AG08395 (cell line): ENCODE measurements at regions not wholly inside any gene's neighbourhood (a gene's known extent, or its start where the extent isn't known, plus 50 kb on each side); places are given as distances from the start of the nearest gene placed in this dataset.

Source experiments
- DNase-seq: peaks from one replicate; pipeline ENCODE4 v3.0.0; 2012; ENCODE audit warnings: mixed read lengths, low spot score

DNA sequence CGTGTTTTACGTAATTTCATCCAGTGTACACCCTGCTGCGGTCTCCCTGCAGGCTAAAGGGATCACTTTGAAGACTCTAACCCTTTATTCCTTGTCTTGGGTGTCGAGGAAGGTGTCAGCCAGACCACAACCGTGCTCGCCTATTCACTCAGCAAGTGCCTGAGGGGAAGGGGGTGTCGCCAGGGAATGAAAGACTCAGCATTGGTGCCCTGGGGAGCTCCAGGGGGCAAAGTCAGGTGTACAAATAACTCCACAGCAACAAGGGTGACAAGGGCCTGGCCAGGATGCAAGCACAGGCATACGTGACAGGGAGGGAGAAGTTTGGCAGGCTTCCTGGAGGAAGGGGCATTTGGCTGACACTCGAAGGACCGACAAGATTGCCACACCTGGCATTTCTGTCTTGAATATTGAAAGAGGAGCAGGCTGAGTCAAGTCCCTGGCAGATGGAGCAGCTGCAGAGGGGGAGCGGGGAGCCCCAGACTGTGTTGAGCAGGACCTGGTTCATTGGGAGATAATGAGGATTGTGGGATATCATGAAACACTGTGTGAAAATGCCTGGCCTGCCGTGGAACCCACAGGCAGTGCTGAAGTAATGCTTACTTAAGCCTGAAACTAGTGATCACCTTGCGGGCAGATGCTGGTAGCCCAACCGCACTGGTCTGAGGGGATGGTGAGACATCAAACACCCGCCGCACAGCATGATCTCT lies 93.9 kb downstream of the RHOB start:
- no peak for DNase-seq

DNA sequence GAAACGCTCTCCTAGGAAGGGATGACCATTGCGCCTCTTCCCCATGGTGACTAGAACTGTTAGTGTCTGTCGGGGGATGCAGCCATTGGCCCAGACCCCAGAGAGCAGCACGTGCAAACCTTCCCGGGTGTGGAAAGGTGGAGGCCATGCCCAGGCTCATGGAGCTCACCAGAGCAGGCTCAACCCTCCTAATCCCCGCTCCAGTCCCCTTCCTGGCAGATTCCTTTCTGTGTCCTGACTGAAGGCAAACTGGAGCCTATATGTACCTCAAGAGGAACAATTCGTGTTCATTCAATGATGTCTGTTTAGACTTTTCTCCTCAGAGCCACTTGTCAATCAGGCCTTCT lies 94.4 kb downstream of the RHOB start:
- DNase-seq = no peak

DNA sequence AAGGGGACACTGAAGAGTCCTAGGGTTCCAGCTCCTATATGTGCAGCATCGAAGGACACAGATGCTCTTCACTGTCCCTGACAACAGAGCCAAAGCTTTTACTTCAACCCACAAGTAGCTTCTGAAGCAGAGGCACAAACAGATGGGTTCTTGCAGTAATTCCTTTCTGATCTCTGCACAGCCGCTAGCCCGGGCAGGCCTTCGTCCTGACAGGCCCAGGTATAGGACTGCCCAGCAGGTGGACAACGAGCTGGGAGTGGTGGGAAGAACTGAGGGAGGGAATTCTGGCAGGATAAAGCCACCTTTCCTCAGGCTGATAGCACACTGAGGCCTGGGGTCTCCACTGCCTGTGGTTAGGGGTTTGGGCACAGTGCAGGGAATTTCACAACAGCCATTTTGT lies 94.8 kb downstream of the RHOB start:
- no peak for DNase-seq

DNA sequence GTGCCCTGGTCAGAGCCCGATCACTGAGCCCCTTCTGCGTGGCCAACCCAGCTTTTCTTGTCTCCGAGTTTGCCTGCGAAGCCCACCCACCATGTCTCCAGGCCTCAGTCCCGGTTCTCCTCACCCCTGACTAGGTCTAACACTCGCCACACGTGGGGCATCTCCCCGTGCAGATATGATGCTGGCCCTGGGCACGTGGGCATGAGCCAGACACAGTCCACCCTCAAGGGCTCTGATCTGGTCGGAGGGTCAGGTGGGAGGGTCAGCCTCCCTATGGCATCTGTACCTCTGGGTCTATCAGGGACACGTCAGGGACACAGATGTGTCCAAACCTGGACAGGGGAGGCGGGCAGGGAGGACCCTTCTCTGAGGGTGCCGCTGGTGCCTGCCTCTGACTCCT lies 95.4 kb downstream of the RHOB start:
- DNase-seq = no peak

DNA sequence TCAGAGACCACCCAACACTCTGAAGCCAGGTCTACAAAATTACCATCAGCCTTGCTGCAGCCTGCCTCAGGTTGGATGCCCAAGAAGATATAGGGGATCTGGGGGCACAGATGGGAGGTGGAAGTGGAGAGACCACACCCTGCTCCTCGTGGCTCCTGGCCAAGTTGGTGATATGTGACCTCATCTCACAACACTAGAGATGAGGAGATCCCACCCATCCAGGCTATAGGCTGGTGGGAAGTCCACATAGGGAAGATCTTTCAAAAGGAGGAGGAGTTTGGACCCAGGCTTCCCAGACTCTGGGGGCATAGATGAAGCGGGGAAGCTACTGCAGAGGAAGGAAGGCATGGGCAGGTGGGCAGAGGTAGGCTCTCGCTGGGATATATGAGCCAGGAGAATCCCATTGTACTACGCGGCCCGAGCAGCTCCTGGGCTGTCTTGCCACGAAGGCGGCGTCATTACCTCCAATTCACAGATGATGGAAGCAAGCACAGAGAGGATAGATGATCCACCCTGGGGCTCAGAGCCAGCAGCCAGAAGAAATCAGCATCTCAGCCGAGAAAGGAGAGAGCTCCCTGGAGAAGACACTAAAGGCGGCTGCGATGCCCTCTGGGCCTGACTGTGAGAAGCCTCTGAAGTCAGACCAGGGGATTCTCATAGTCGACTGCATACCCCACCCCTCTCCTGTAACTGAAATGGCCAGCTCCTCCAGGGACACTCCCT lies 96.0 kb downstream of the RHOB start:
- peak; percentile 62 for DNase-seq

DNA sequence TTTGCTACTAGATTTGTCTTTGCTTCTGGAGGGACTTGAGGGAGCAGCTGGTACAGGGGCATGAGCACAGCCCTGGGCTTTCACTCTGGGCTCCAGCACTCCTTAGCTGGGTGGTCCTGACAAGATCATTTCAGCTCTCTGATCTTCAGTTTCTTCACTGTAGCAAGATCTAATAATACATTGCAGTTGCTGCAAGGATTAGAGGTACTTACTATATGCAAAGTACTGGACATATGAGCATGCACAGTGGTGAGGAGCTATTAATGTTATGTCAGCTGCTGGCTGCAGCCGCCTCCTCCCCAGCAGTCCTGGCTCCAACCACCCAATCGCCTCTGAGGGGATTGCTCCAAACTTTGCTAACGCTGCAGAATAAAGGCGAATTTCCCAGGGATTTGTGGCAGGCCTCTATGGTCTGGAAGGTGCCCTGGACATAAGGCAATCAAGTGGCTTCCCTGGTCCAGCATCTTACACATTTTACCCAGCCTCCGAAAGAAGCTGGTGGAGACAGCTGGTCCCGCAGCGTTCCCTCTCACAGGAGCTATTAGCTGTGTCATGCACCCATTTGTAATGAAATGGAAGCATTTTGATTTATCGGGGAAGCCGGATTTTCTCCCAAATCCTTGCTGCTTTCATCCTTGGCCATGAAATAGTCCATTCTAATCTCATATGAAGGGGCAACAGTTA lies 96.7 kb downstream of the RHOB start:
- DNase-seq = no peak

DNA sequence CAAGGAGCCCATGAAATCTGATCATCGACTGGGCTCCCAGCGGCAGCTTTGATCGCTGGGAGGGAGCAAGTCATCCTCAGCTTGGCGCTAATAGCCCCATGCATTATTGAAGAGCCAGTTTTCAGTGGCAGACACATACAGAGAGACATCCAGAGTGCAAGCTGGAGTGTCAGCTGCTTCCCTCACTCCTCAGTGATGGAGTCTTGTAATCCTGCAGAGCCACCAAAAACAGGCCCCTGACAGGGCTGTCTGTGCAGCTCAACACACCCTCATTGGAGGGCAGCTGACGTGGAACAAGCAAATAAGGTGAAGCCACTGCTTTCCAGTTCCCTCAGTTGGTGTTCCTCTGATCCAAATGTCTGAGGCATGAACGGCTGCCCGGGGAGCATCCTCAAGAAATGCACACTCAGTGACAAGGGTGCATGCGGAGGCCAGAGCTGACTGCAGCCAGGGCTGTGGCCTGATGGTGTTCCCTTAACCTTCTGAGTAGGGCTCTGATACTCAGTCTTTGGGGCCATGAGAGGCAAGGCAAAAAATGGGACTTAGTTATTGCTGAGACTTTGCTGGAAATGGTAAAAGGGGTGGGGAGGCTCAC lies 97.4 kb downstream of the RHOB start:
- no peak for DNase-seq

DNA sequence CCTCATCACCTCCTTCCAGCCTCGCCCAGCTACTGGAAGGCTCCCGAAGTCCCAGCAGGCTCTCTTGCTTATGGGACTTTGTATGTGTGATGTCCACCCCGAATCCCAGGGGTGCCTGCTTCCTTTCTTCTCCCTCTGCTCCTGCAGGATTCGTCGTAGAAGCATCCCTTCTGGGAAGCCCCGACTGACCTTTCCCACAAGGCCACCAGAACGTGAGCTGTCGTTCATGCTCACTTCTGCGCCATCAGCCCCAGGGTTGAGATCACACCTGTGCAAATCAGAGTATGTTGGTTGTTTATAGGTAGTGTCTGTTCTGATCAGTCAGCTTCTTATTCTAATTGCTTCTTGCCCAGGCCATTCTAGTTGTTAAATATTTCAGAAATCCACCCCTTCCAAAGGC lies 101.8 kb downstream of the HS1BP3 start:
- DNase-seq = no peak

DNA sequence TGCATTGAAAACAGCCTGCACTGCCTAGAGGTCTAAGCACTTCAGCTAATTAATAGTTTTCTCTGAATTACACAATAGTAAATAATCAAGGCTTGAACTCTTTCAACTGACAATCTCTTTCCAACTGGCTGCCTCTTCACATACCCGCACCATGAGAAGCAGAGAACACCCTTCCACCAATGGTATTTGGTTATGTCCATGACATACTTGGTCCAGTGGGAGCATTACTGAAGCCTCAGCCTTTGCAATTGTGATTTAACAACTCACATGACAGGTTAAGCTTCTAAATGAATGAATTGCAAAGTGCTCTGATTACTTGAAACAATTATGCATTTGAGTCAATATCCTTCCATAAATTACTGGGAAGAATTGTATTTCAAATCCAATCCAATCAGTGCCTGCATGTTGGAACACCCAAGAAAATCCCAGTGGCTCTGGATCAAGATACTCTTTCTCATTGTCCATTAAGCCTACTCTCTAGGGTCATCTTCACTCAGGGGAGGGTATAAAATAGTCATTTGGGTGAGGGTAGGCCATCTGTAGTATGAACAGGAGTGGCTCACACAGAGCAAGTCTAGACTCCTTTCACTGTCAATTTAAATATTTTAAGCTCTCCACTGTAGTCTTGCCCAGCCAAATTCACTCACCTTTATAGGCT lies 101.1 kb downstream of the HS1BP3 start:
- no peak for DNase-seq

DNA sequence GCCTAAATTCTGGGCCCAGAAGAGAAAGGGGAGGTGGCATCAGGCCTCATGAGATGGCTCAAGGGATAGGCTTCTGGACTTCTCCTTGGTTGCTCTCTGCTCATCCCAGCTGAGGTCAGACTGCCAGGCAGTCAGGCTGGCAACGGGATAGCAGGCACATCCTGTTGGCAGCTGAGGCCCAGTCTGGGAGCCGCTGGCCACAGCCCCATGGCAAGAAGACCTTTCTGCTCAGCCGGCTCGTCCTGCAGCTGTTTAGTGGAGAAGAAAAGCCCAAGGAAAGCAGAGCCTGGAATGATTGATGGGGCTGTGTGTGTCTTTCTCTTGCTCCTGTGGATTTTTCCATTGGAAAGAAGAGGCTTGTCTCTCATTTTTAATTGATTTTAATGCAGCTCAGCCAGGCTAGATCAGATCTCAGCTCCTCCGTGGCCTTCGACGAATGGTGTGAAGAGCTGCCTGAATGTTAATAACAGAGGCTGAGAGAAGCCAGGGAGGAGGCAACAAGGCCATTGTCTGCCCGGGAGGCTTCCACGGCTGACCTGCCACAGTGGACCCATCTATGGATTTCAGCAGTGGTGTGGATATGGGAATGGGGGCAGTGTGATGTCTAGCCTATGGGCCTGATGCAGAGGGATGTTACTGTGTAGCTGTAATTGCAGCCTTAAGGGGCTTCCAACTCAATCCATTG lies 99.5 kb downstream of the HS1BP3 start:
- peak; percentile 58 for DNase-seq

DNA sequence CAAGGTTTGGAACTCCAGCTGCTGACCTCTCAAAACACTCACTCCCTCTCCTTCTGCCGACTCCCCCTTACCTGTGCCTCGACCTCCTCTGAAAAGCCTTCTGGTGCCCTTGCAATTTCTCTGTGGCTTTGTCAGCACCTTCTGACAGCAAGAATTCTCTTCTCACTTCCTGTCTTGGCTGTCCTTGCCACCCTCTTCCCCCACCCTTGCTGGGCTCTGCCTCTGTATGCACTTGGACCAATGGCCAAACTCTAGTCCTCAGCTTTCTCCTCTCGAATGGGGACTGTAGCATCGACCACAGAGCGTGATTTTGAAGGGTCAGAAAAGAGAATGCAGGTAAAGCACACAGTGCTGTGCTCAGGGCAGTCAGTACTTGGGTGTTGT lies 99.0 kb downstream of the HS1BP3 start:
- no peak for DNase-seq

DNA sequence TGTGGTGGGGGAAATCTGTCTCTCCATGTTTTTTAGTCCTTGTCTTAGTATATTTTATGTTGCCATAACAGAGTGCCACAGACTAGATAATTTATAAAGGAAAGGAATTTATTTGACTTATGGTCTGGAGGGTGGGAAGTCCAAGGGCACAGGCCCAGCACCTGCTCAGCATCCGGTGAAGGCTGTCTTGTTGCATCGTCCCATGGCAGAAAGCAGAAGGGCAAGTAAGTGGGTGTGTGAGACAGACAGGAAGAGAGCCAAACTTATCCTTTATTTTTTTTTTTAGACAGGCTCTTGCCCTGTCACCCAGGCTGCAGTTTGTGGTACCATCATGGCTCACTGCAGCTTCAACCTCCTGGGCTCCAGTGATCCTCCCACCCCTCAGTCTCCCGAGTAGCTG lies 98.1 kb downstream of the HS1BP3 start:
- no peak for DNase-seq

DNA sequence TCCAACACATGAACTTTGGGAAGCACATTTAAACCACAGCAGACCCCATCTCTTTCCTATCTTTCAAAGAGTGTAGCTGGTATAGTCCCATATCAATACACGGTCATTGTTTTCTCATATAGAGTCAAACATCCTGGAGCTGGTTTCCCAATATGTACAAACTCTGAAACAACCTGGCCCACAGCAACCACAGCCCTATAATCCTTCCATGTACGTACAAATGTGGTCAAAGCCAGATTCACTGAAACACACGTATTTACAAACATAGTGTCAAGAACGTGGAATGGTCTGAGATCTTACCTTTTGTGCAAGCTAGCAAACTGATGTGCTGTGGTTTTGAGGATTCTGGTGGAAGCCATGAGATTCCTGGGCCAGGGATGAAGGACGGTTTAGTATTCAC lies 97.3 kb downstream of the HS1BP3 start:
- no peak for DNase-seq

DNA sequence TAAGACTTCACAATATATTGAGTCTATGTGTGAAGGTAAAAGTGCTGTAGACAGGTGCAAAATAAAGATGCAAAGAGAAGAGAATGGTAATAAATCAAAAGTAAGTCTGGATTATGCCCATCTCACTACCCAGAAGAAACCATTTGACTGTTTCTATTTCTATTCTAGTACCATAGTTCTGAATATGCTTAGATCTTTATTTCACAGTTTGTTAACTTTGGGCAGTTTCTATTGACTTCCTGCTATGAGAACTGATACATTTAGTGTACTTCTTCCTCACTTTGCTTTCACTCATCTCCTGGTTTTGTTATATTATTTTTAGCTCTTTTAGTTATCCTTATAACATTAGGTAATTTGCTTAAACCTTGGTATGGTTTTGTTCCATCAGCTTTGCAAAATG lies 94.9 kb downstream of the HS1BP3 start:
- DNase-seq = no peak

DNA sequence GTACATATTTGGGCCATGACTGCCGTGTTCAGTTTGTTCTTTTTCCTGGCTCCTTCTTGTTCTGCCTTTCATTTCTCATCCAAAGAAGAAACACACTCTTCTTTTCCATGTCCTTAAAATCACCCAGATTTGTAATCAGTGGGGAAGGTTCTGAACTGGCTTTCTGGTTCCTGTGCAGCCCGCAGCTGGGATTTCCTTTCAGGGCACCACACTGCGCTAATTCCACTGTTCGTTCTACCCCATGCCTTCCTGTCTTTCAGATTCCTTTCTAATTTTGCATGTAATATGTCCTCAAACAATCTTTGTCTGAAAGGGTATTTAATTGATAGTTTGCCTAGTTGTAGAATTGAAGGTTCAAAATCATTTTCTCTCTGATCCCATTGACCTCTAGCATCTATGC lies 94.1 kb downstream of the HS1BP3 start:
- no peak for DNase-seq

DNA sequence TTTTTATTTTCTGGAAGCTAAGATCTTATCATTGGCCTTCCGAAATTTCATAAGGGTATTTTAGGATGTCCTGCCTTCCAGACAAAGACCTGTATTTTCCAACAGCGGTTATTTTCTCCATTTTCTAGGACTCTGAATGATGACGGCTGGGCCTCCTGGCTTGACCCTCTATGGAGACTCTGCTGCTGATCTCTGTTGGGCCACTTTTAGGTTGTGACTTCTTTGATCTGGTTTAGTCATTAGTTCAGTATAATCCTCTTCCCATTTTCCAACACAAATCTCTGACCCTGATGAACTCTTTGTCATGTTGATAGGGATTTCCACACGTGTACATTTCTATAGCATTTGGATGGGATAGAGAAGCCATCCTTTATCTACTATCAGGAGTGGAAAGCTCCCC lies 93.7 kb downstream of the HS1BP3 start:
- no peak for DNase-seq

DNA sequence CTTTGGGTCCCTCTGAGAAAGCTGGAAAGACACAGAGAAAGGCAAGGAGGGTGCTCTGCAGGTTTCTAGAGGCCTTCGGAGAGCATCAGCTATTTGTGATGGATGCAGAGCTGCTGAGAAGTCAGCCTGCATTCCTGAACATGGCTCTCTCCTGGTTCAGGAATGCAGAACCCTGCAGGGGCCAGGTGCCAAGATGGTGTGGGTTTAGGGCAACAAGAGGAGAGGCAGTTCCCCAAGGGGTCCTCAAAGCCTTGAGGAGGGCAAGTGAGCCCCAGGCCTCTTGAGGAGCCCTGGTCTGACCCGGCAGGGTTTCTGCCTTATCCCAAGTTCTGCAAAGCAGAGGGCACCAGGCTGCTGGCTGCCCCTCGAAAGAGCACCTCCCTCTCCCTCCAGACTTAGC lies 93.3 kb downstream of the HS1BP3 start:
- DNase-seq = no peak

DNA sequence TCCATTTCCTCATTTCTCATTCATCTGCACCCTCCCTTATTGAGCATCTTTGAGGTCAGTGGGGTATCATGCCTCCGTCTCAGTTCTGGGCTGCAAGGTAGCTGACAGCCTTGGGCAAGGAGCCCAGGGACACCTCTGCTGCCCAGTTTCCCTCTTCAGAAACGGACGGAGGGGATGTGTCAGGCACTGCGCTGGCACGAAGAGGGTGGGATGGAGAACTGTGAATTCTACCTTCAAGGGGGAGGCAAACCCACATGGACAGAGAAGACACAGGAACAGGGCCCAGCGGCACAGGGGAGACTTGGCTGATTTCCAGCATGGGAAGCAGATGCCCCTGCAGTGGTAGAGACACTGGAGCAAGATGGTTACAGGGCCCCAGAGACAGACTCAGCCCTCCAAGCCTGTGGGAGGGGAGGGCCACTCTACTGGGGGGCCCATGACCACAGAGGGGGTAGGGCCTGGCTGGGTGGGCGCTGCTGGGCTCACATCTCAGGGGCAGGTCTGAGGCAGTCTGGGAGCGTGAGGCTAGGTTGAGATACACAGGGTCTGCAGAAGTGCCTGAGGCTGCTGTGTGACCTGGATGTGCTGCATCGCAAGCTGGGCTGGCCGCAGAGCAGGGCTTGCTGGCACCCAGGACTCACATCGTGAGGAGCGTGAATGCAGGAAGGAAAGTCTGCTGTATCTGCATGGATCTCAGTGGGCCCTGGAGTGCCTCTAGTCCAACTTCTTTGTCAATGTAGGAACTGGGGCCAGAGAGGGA lies 92.3 kb downstream of the HS1BP3 start:
- DNase-seq = no peak

DNA sequence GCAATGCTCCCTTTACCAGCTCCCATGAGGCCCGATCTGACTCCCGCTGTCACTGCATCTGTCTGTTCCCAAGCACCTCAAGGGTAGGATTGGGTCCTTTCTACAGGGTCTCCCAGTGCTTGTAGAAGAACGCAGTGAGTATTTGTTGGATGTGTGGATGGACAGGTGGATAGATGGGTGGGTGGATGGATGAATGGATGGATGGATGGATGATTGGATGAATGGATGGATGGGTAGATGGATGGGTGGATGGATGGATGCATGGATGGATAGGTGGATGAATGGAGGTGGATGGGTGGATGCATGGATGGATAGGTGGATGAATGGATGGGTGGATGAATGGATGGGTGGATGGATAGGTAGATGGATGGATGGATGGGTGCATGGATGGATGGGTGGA lies 91.6 kb downstream of the HS1BP3 start:
- DNase-seq = no peak

DNA sequence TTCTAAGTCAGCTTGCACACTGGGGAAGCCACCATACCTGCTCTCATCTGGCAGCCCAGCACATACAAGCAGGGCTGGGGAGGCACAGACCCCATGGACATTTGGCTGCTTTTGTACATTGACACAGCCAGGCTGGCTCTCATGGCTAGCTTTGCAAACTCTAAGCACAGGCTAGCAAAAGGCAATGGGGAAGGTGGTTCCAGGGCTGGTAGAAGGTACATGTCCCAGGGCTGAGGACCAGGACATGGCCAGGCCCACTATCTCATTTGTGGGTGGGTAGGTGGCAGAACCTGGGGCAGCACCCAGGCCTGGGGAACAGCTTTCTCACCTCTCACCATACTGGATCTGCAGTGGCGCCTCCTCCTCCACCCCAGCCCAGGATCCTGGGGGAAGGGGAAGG lies 90.9 kb downstream of the HS1BP3 start:
- no peak for DNase-seq

DNA sequence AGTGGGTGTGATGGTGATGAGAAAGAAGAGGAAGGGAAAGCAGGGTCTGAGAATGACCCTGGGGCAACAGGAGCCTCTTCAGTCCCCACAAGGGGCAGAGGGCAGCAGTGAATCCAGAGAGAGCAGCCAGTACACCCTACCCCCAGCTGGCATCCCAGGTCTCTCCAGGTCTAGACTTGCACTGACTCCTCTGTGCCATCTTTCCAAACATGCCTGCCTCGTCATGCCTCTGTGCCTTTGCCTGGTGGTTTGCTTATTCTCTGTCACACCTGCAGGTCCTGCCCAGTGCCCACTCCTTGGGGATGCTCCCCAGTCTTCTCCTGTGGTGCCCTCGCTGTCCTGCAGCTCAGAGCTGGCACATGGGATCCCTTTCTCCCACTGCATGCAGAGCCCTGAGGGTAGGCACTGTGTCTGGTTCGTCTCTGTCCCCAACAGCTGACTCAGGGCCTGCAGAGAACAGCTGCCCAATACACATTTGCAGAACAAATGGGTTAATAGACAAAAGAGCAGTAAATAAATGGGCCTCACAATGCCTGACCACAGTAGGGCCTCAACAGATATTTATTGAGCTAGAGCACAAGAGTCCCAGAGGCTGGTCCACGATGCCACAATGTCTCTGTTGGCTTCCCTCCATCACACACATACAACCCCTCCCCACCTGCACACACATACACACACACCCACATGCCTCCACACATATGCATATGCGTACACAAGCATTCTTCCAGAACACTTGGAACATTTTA lies 89.8 kb downstream of the HS1BP3 start:
- no peak for DNase-seq
